GM10248 (cell line): ENCODE measurements at regions not wholly inside any gene's neighbourhood (a gene's known extent, or its start where the extent isn't known, plus 50 kb on each side); places are given as distances from the start of the nearest gene placed in this dataset.
"Not testable (repeated sequence)": the region's sequence is repeated elsewhere in the genome, so short reads cannot be mapped to it uniquely, and the experiment has no call there.

Source experiments
- CTCF ChIA-PET: fragments of 300-600 bp; sonication (Branson Sonifier 250); formaldehyde crosslinking; extraction: SDS; loops from one replicate; lab custom pipeline; 2021; ENCODE audit warnings: antibody characterized with exemption; lab: Yijun Ruan, JAX
- POLR2A ChIA-PET: fragments of 350-650 bp; sonication (Branson Sonifier 250); formaldehyde crosslinking; extraction: SDS; loops from one replicate; lab custom pipeline; 2020; ENCODE audit warnings: antibody characterized with exemption; lab: Yijun Ruan, JAX
- DNase-seq: peaks from one replicate; pipeline ENCODE4 v3.0.0; 2012; ENCODE audit errors: extremely low spot score
- TF ChIP-seq, protein P1 (sequence below): IDR thresholded peaks from 2 replicates; pipeline ENCODE4 v1.5.1; 2012; ENCODE audit warnings: mild to moderate bottlenecking, low read depth; ENCODE audit errors: extremely low read depth, missing control alignments, control extremely low read depth

DNA sequence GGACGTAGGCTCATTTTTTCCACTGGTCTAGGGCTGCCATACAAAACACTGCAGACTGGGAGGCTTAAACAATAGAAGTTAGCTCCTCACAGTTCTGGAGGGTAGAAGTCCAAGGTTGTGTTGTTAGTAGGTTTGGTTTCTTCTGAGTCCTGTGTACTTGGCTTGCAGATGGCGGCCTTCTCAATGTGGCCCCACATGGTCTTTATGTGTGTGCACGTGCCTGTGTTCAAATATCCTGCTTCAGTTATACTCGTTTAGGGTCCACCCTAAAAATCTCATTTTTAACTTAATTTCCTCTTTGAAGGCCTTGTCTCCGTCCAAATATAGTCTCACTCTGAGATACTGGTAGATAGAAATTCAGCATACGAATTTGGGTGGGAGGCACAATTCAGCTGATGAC is 542.4 kb downstream of the HAPSTR1 start:
- TF ChIP-seq, protein P1, sequence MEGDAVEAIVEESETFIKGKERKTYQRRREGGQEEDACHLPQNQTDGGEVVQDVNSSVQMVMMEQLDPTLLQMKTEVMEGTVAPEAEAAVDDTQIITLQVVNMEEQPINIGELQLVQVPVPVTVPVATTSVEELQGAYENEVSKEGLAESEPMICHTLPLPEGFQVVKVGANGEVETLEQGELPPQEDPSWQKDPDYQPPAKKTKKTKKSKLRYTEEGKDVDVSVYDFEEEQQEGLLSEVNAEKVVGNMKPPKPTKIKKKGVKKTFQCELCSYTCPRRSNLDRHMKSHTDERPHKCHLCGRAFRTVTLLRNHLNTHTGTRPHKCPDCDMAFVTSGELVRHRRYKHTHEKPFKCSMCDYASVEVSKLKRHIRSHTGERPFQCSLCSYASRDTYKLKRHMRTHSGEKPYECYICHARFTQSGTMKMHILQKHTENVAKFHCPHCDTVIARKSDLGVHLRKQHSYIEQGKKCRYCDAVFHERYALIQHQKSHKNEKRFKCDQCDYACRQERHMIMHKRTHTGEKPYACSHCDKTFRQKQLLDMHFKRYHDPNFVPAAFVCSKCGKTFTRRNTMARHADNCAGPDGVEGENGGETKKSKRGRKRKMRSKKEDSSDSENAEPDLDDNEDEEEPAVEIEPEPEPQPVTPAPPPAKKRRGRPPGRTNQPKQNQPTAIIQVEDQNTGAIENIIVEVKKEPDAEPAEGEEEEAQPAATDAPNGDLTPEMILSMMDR, result no peak
- no peak for DNase-seq
- POLR2A ChIA-PET, result no interaction called here
- CTCF ChIA-PET, result no interaction called here

DNA sequence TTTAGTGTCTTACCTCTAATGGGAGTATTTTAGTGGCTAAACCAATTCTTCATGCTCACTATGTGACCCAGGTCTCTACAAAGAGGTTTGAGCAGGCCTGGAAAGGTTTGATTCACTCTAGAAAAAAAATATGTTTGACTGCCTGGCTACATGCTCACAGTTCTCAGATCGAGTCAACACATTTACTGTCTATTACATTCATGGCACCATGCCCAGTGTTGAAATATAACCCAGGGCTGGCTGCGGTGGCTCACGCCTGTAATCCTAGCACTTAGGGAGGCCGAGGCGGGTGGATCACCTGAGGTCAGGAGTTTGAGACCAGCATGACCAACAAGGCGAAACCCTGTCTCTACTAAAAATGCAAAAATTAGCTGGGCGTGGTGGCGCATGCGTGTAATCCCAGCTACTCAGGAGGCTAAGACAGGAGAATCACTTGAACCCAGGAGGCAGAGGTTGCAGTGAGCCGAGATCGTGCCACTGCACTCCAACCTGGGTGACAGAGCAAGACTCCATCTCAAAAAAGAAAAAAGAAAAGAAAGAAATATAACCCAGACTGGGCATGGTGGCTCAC is 543.8 kb downstream of the HAPSTR1 start:
- CTCF ChIA-PET, result not testable (repeated sequence)

DNA sequence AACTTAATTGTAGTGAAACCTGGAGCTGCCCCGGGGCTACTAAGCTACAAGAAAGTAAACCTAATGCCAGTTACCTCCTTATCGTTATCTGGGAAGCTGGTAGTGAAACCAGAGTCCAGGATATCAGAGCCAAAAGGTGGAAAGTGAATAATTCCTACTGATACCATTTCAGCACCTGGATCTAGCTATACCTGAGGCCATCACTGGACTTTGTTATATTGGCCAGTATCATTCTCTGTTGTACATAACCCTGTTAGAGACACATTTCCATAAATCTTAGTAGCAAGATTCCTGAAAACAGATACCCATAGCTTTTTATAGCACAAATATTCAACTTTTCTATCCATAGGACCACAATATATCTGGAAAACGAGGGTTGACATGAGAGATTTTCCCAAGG is 538.0 kb downstream of the GRIN2A start:
- ChIA-PET POLR2A (no interaction called here), CTCF (interaction anchor here (1.0 to 1.7 kb wide), 4 partner anchors 9 to 537 kb away, joined by 3 to 5 read pairs (median 4); no protein-coding TSS in a partner anchor)
- TF ChIP-seq, protein P1, result no peak
- no peak for DNase-seq

More for the DNA sequence above, 543.8 kb downstream of the HAPSTR1 start:
- DNase-seq, POLR2A ChIA-PET: not testable (repeated sequence)

DNA sequence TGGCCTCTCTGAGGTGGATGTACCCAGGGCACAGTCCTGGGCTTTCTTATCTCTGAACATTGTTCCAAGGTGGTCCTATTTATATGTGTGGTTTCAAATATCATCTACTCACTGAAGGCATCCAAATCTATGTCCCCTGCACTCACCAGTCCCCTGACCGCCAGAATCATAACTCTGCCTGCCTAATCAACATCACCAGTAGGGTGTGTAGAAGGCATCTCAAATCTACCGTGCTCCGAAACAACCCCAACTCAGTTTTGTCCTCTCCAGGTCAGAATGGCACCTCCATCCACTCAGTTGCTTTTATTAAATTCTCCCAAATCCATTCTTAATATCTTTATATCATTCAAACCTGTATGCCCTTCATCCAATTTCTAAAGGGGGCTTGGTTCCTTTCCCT is 536.3 kb downstream of the GRIN2A start:
- no peak for DNase-seq
- ChIA-PET POLR2A (no interaction called here), CTCF (interaction anchor here (1.3 kb wide), 1 partner anchor 536 kb away, joined by 3 read pairs; the partner anchor contains the start of gene GRIN2A)
- TF ChIP-seq, protein P1, result no peak

DNA sequence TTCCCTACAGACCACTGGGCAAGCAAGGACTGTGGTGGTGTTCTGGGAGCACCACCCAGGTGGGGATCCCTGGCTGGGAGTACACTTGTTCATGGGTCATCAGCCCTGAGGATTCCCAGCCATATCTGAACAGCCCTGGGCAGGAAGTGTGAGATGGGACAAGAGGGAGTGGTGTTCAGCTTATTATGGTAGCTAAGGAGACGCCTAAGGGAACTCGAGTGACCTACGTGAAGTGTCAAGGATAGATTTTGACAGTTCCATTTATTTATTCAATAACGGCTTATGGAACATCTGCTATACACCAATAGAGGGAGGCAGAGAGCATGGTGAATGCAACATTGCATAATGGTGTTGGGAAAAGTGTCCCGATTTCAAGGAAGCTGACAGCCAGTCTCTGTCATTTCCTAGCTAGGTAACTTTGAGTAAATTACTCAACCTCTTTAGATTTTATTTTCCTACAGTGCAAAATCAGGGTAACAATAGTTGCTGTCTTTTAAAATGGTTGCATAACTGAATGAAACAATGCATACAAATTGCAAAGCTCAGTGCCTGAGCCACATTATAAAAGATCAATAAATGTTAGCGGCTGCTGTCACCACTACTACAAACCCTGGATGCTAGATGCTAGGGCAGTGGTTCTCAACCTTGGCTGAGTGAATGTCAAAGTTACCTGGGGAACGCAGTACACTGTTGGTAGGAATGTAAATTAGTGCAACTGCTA is 534.1 kb downstream of the GRIN2A start:
- CTCF ChIA-PET, result interaction anchor here (0.9 to 3.2 kb wide), 16 partner anchors 10 to 538 kb away, joined by 3 to 26 read pairs (median 5); partner anchors contain the start of gene GRIN2A
- POLR2A ChIA-PET, result no interaction called here
- TF ChIP-seq, protein P1, result peak; percentile 71
- peak; percentile 20 for DNase-seq

DNA sequence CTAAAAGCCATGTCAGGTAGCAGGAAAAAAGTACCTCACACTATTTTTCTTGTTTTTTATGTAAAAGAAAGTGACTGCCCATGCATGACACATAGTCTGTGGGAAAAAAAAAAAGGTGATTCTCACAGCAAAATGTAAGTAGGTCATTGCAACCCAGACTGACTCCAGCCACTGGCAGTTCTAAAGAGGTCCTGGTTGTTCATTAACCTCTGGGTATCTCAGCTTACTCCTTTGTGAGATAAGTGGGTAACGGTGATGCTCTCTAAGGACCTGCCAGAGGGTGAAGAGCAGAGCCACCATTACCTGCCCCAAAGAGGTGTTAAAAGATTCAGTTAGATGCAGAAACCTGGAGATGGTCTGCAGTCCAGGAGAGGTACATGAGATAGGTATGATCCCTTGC is 531.9 kb downstream of the GRIN2A start:
- POLR2A ChIA-PET, result no interaction called here
- no peak for DNase-seq
- TF ChIP-seq, protein P1, result no peak
- CTCF ChIA-PET, result no interaction called here

DNA sequence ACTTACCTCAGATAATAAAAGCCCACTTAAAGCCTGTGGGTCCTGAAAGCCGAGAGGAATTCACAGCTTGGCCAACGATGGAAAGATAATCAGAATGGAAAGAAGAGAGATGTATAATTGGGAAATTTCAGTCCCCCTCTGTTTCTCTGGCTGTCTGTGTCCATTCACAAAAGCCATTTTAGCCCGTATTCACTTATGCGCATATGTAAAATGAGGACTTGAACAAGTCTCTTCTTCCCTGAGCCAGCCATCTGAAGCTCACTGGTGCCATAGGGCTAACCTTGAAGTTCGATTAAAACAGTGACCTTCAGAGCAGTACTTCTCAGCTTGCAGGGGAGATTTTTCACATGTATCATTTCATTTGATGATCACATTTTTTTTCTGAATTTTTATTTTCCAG is 527.2 kb downstream of the GRIN2A start:
- no peak for DNase-seq
- ChIA-PET CTCF (no interaction called here), POLR2A (no interaction called here)
- TF ChIP-seq, protein P1, result no peak
